SK-N-SH treated with all-trans-retinoic acid at 6 μM for 48 hours (cell line): ENCODE measurements at regions not wholly inside any gene's neighbourhood (a gene's known extent, or its start where the extent isn't known, plus 50 kb on each side); places are given as distances from the start of the nearest gene placed in this dataset.

Experiments used
- ARNTL ChIP-seq: fragments of 450-650 bp; formaldehyde crosslinking; IDR thresholded peaks from 2 replicates; pipeline ENCODE4 v1.5.0; 2020; ENCODE audit warnings: low read depth, mild to moderate bottlenecking, moderate library complexity, borderline replicate concordance
- BACH2 ChIP-seq: fragments of 250-450 bp; sonication (Bioruptor Pico); IDR thresholded peaks from 2 replicates; pipeline ENCODE4 v1.9.0; 2021; ENCODE audit warnings: mild to moderate bottlenecking, borderline replicate concordance
- ESRRG ChIP-seq: fragments of 250-450 bp; sonication (Bioruptor Pico); IDR thresholded peaks from 2 replicates; pipeline ENCODE4 v1.6.1; 2021; ENCODE audit warnings: mild to moderate bottlenecking
- OSR1 ChIP-seq: fragments of 250-450 bp; sonication (Bioruptor Pico); IDR thresholded peaks from 2 replicates; pipeline ENCODE4 v1.8.0; 2022; ENCODE audit warnings: moderate library complexity, mild to moderate bottlenecking, inconsistent platforms
- PATZ1 ChIP-seq: fragments of 250-450 bp; sonication (Bioruptor Pico); IDR thresholded peaks from 2 replicates; pipeline ENCODE4 v1.8.0; 2020; ENCODE audit warnings: mild to moderate bottlenecking, moderate library complexity, borderline replicate concordance
- PPARA ChIP-seq: fragments of 250-450 bp; sonication (Bioruptor Pico); IDR thresholded peaks from 2 replicates; pipeline ENCODE4 v1.5.0; 2020; ENCODE audit warnings: mild to moderate bottlenecking, borderline replicate concordance
- RARB ChIP-seq: fragments of 250-450 bp; sonication (Bioruptor Pico); IDR thresholded peaks from 2 replicates; pipeline ENCODE4 v1.8.0; 2021; ENCODE audit warnings: mild to moderate bottlenecking, moderate library complexity
- SNAI2 ChIP-seq: fragments of 250-450 bp; sonication (Bioruptor Pico); IDR thresholded peaks from 2 replicates; pipeline ENCODE4 v1.5.0; 2020; ENCODE audit warnings: mild to moderate bottlenecking, moderate library complexity
- ZFP3 ChIP-seq: fragments of 250-450 bp; sonication (Bioruptor Pico); IDR thresholded peaks from 2 replicates; pipeline ENCODE4 v1.5.0; 2020; ENCODE audit warnings: mild to moderate bottlenecking, moderate library complexity
- ZFP30 ChIP-seq: fragments of 450-650 bp; formaldehyde crosslinking; IDR thresholded peaks from 2 replicates; pipeline ENCODE4 v1.5.0; 2022; ENCODE audit warnings: mild to moderate bottlenecking, moderate library complexity
- ZNF70 ChIP-seq: fragments of 450-650 bp; formaldehyde crosslinking; IDR thresholded peaks from 2 replicates; pipeline ENCODE4 v1.5.0; 2020; ENCODE audit warnings: mild to moderate bottlenecking, moderate library complexity

GRCh38 chr12:43054085-43054484 lies 464.5 kb upstream of the PRICKLE1 start:
- no peak for TF ChIP-seq OSR1 (CRISPR knock-in tag)
- TF ChIP-seq BACH2 (CRISPR knock-in tag): no peak
- no peak for TF ChIP-seq ESRRG
- TF ChIP-seq PPARA (CRISPR knock-in tag): no peak
- TF ChIP-seq ARNTL (CRISPR knock-in tag): no peak
- TF ChIP-seq RARB (CRISPR knock-in tag): no peak
- TF ChIP-seq ZFP3 (CRISPR knock-in tag): no peak
- TF ChIP-seq PATZ1 (CRISPR knock-in tag): no peak
- TF ChIP-seq SNAI2 (CRISPR knock-in tag): no peak
- no peak for TF ChIP-seq ZNF70
- no peak for TF ChIP-seq ZFP30
